Fibroblast of mammary gland (primary cell): ENCODE measurements at regions not wholly inside any gene's neighbourhood (a gene's known extent, or its start where the extent isn't known, plus 50 kb on each side); places are given as distances from the start of the nearest gene placed in this dataset.

Source experiments
- DNase-seq: peaks from one replicate; pipeline ENCODE4 v3.0.0-alpha.2; 2010; ENCODE audit warnings: low read depth
- H3K4me3 ChIP-seq: 2 replicates; pipeline ENCODE4 v1.5.1; 2011; ENCODE audit warnings: low read depth, mild to moderate bottlenecking, low read length, moderate library complexity; ENCODE audit not compliant: control insufficient read depth
- TF ChIP-seq, protein P1 (sequence below): conservative IDR thresholded peaks from 2 replicates; pipeline ENCODE4 v1.5.1; 2011; ENCODE audit warnings: low read depth, low read length, inconsistent platforms; ENCODE audit not compliant: control insufficient read depth, insufficient read depth

DNA sequence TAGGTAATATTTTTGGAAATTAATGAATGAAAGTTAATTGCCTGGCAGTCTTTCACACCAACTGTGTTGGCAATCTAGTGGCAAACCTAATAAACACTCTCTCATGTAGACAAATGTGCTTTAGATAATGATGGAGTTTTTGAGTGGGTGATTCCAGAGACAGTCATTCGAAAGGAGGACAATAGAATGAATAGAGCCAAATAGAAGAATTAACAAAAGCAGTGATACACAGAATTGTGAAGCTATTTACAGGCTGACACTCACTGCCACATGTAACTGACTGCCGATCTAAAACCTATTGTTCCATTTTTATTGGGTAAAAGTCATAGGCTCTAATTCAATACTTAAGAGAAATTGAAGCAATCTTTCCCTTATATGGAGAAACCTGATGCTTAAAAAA lies 338.5 kb downstream of the PCDH7 start:
- no peak for DNase-seq
- H3K4me3 ChIP-seq, result no peak overlapping the region
- TF ChIP-seq, protein P1, sequence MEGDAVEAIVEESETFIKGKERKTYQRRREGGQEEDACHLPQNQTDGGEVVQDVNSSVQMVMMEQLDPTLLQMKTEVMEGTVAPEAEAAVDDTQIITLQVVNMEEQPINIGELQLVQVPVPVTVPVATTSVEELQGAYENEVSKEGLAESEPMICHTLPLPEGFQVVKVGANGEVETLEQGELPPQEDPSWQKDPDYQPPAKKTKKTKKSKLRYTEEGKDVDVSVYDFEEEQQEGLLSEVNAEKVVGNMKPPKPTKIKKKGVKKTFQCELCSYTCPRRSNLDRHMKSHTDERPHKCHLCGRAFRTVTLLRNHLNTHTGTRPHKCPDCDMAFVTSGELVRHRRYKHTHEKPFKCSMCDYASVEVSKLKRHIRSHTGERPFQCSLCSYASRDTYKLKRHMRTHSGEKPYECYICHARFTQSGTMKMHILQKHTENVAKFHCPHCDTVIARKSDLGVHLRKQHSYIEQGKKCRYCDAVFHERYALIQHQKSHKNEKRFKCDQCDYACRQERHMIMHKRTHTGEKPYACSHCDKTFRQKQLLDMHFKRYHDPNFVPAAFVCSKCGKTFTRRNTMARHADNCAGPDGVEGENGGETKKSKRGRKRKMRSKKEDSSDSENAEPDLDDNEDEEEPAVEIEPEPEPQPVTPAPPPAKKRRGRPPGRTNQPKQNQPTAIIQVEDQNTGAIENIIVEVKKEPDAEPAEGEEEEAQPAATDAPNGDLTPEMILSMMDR, result no peak

GRCh38 chr4:31059753-31060522 lies 339.8 kb downstream of the PCDH7 start:
- DNase-seq, result peak; percentile 51
- TF ChIP-seq, protein P1, result no peak
- H3K4me3 ChIP-seq, result no peak overlapping the region

DNA sequence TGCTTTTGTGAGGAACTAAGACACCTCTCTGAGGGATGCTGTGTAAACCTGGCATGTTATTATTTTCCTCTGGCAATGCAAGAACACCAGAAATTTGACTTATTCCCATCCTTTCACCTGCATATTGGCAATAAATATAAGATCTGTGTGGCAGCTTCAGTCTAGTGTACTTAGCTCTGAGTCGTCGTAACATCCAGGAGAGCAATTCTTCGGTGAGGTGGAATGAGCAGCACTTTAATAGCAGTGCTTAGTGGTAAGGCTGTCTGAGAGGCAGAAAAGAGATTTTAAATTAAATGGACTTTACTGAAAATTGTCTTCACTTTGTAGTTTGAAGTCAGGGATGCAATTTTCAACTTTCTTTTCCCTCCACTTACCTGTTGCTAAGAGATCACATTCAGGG lies 344.9 kb downstream of the PCDH7 start:
- no peak for DNase-seq
- TF ChIP-seq, protein P1, result no peak
- no peak overlapping the region for H3K4me3 ChIP-seq

- TF ChIP-seq, protein P1, result no peak
- H3K4me3 ChIP-seq, result no peak overlapping the region
- DNase-seq, result no peak
These were observed 348.3 kb downstream of the PCDH7 start for GRCh38 chr4:31068257-31069075.

- TF ChIP-seq, protein P1, result no peak
- no peak overlapping the region for H3K4me3 ChIP-seq
- no peak for DNase-seq
These were observed 349.0 kb downstream of the PCDH7 start for GRCh38 chr4:31069151-31069550.

- no peak overlapping the region for H3K4me3 ChIP-seq
These were observed 351.6 kb downstream of the PCDH7 start for GRCh38 chr4:31071508-31072486.

More at GRCh38 chr4:31071508-31072486, 351.6 kb downstream of the PCDH7 start:
- TF ChIP-seq, protein P1, result no peak
- no peak for DNase-seq
